HT-29 (cell line): ENCODE measurements at regions not wholly inside any gene's neighbourhood (a gene's known extent, or its start where the extent isn't known, plus 50 kb on each side); places are given as distances from the start of the nearest gene placed in this dataset.

Experiments used
- DNase-seq: peaks from one replicate; pipeline ENCODE4 v3.0.0-alpha.2; 2015; ENCODE audit warnings: low spot score

DNA sequence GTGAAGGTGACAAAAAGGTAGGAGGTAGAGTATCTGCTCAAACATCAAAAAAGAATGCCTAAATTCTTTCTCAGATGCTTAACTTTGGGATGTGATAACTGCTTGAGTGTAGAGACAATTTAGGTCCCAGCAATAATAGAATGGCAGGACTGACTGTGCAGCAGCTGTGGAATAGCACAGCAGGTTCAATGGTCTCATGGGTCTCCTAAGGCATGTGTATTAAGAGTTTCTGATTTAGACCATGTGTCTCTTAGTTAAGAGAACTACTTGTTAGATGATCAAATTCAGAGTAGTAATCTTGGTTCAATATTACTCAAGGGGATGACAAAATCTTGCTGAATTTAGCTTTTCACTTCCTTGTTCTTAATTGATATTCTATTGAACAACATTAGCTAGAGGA is 72.0 kb downstream of the ALX1 start:
- no peak for DNase-seq

- no peak for DNase-seq
These were observed 76.8 kb downstream of the ALX1 start for GRCh38 chr12:85356596-85357385.

- DNase-seq: peak; percentile 55
These were observed 77.6 kb downstream of the ALX1 start for GRCh38 chr12:85357609-85358008.

- no peak for DNase-seq
These were observed 78.7 kb downstream of the ALX1 start for GRCh38 chr12:85358715-85359114.

DNA sequence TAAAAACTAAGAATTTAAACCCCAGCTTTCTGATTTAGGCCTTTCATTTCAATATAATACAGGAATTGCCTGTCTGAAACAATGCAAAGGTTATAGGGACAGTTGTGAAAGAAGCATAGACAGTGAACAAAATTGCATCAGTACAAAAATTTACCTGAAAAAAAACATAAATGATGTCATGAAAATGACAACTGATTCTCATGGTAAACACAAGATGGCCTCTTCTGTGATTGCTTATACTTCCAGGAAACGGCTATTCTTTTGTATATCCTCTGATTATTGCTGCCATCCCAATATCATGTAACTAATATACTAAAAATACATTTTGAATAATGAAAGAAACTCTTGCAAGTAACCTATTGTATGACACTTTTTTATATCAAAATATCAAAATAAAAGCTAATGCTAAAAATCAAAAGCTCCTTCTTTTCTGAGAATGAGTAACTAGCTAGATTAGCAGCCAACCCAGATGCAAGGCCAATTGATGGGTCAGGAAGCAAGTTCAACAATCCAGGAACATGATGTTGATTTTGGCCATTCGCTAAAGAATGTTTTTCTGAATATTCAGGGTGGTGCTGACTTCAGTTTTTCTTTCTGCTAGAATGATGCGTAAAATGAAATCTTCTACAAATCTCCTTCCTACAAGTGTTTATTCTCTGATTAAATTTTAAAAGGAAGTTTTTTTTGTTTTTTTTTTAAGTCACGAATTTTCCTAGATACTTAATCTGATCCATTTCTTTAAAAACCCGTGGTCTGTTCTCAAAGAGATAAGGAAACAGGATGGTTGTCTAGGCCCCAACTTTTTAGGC is 83.6 kb downstream of the ALX1 start:
- DNase-seq: no peak

DNA sequence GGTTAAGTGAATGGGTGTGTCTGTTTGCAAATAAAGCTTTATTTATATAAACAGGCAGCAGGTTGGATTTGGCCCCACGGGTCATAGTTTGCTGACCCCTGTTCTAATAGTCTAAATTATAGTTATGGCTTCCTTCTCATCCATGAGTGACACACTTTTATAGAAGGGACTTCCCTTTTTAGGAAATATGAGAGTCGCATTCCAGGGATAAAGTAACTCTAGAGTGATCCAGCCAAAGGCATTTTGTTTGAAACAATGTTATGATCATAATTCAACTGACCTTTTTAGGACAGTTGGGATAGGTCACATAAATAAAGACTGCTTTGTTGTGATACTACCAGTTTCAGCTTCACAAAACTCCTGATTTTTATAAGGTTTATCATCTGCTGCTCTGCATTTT is 87.9 kb downstream of the ALX1 start:
- no peak for DNase-seq

GRCh38 chr12:85369365-85370154 is 89.5 kb downstream of the ALX1 start:
- DNase-seq: no peak

DNA sequence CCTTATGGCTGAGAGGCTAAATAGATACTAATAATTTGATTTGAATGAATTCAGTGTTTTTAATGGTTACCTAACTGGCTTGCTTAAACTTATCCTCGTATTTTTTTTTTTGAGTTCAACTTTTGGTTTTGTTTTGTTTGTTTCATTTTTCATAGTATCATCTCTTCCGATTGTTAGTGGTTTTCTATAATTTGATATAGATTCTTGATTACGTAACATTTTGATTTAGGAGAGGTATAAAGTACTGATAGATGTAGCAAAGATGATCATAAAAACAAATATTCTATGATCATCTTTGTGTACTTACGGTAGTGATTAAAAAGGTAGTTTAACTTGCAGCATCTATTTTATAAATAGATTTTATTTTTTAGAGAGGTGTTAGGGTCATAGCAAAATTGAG is 93.0 kb downstream of the ALX1 start:
- DNase-seq: no peak

GRCh38 chr12:85374981-85375380 is 95.0 kb downstream of the ALX1 start:
- DNase-seq: no peak

GRCh38 chr12:85385406-85385805 is 105.4 kb downstream of the ALX1 start:
- no peak for DNase-seq

GRCh38 chr12:85390266-85390665 is 110.2 kb downstream of the ALX1 start:
- DNase-seq: no peak

- no peak for DNase-seq
These were observed 112.5 kb downstream of the ALX1 start for GRCh38 chr12:85392508-85392907.

DNA sequence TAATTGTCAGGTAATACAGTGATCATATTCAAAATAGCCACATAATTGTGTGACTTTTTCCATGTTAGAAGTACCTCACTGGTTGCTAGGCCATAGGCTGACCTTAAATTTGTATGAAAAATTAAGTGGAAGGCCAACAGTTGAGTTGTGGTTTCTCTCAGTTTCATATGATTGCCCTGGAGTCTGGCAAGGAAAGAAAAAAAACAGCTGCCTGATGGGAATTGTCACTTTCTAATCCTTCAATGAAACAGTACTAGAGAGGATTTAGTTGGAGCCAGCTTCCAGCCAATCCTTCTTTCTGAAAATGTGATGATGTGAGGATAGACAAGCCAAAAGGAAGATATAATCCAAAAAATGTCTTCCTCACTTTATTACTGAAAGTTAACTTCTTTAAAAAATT is 113.6 kb downstream of the ALX1 start:
- DNase-seq: no peak

DNA sequence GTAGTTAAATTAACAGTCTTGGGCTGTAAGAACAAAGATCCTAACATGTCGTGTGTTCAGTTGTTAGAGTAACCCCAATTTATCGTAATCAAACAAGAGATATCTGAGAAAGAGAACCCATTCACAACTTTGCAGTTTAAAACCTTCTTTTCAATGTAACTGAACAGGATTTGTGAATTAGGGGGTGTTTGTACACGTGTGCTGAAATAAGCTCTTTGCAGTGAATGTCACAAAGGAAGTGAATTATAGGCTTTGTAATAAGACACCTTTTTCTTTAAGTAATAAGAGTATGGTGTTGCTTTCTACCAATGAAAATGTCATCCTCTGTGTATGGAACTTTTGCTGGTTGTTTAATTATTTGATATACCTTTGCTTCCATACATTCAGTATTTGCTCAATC is 114.0 kb downstream of the ALX1 start:
- DNase-seq: no peak

- no peak for DNase-seq
These were observed 114.8 kb downstream of the ALX1 start for GRCh38 chr12:85394809-85395208.

DNA sequence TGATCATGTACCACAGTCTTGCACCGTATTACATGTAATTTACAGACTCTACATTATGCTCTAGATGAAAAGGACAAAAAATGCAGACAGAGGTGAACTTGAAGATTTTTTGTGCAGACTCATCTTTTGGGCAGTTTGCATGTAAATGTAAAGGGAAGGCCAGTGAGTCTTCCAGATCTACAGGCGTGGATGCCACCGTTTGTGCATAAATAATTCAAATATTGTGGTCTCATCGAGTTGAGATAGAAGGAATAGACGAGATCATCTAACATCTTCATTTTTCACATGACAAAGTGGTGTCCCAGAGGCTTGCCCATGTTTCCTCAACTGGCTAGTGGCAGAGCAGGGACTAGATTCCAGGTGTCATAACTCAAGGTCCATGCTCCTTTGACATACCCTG is 125.2 kb downstream of the ALX1 start:
- no peak for DNase-seq

DNA sequence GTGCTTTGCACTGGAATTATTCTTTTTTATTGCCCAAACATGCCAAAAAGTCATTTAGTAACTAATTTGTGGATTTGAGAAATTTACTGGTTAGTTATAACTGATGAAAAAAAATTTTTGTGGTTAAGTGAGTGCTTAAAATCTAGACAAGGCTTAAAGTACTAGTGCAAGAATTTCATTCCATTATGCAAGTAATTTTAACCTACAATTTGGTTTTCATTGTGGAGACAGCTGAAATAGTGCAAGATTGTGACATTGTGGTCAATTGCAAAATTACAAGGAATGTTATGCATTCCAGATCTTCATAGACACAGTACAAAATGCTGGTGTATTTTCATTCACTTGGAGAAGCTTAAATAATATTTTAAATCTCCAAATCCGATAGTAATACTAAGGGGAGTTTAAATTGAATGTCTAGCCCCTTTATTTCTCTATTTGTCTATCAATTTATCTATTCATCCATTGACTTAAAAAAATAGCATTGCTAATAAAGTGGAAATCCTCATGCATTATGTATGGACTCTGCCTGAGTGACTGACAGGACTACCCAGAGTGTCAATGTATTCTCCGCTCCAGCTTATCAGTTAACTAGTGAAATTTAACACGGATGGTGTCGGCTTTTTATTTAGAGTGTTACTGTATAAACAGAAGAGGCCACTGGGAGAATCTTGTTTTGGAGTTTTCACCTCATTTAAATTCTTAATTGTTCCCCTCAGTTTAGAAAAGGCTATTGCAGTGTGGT is 125.9 kb downstream of the ALX1 start:
- DNase-seq: no peak

- DNase-seq: no peak
These were observed 133.2 kb downstream of the ALX1 start for GRCh38 chr12:85413266-85413665.

DNA sequence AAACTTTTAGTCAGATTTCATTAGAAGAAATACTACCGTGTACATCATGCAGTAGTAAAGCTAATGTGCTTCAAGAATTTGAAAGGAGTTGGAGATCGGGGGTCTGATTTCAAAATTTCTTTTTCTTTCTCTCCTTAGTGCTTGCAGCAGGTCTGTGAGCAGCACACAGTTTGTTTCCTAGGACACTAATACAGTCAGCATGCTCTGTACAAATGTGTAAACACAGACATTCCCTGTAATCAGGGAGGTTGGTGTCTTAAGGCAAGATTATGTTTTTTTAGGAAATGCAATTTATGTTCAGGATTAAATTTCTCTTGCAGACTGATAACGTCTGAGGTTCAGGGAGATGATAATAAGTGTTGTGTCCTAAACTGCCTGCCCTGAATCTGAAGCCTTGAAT is 142.7 kb downstream of the ALX1 start:
- DNase-seq: no peak

DNA sequence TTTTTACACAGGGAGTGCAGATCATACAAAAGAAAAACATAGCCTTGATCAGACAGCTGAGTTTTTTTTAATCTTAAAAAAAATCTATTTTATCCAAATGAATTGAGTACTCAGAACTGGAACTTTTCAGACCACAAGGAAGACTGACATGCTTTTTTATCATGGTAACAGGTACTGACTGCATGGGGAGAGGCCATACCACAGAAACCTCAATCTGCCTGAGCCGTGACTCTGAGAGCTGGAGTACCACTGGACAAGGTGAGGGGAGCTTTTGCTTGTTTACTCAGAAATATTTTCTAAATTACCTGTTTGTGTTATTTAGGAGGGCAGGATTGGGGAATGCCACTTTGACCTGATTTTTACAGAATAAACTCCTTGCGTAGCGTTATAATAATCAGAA is 143.9 kb downstream of the ALX1 start:
- no peak for DNase-seq

DNA sequence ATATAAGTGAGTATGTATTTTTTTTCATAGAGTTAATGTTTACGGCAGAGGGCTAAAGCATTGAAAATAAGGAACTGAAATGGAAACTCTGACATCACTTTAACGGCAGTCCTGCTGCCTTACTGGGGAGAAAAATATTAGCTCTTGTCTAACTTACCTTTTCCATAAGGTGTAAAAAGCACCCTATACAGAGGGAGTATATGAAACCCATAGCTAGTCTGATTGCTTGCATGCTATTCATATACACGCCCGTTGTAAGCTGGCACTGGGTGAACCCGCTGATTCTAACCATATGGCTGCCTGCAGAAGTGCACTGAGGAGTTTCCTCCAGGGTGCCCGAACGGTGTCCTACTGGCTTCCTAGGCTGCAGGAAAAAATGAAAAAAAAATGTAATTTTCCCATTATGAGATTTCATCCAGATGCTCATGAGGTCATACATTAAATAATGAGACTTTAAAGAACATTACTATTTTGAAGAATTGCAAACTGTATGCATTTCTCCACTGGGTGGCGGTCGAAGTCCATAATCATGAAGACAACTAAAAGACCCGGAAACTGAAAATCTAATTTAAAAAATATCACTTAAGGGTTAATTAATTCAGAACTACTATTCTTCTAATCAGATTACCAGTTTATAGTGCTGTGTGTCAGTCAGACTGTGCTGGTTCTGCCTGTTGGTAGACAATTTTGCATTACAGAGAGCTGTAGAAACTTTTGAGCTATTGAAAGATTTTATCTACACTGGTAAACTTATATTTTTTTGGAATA is 144.7 kb downstream of the ALX1 start:
- peak; percentile 79 for DNase-seq
